ENCODE measurements at regions not wholly inside any gene's neighbourhood (a gene's known extent, or its start where the extent isn't known, plus 50 kb on each side); places are given as distances from the start of the nearest gene placed in this dataset.

DNA sequence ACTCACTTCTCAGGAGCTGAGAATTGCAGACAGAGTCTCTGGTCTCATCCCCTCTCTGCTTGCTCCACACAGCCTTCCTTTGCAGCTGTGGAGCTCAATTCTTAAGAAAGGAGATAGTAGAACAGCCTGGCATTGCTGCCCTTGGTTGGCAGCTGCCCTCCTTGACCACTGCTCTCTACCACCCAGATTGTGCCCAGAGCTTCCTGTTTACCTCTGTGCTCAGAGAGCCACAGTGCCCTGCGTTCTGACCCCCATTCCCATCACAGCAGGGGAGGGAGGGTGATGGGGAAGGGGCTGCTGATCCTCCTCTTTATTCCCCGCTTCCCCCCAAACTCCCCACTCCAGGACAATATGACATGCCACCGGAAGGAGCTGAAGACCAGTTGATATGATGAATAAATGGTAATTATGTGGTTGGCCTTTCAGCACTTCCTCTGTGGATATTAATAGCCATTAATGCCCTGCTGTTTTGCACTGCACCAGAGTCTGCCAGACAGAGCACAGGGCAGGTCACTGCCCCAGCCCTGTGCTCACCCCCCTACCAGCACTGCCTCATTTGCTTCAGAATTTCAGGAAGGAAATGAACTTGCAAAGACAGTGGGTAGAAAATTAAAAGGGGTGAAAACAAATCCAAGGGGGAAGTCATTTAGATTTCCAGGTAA is 426.8 kb upstream of the CADM1 start:
- no peaks in the 10 kb centered on the region for H3K4me1 ChIP-seq (ENCODE audit: control insufficient read depth, insufficient read depth, low read length)

DNA sequence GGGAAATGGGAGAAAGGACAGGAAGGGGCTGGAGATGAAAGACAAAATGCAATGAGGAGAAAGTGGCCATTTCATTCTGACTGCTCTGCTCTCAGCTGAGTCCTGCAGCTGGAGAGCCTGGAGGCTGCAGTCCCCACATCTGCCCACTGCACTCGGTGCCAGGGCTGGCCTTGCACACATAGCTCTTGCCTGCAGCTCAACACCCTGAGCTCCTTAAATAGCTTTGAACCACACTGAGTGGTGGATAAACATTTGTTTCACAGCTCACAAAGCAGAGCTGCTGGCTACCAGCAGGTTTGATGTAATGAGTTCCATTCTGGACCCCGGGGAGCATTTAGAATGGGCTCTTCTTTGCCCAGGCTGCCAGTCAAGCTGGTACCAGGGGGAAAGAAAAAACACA is 426.1 kb upstream of the CADM1 start:
- Histone ChIP-seq H3K36me3 (ENCODE audit: control insufficient read depth, insufficient read depth, low read length) (no peaks in the 10 kb centered on the region), H3K9me3 (ENCODE audit: control insufficient read depth, insufficient read depth, low read length) (no peaks in the 10 kb centered on the region), H3K4me1 (ENCODE audit: control insufficient read depth, insufficient read depth, low read length) (no peaks in the 10 kb centered on the region), H3K27me3 (ENCODE audit: control insufficient read depth, insufficient read depth, low read length) (no peaks in the 10 kb centered on the region), H3K9ac (ENCODE audit: low read depth, low read length) (no peak overlapping the region), H3K4me3 (ENCODE audit: low read depth, low read length) (no peak overlapping the region)

More for the DNA sequence above, 426.8 kb upstream of the CADM1 start:
- no peaks in the 10 kb centered on the region for H3K36me3 ChIP-seq (ENCODE audit: control insufficient read depth, insufficient read depth, low read length)
- H3K4me3 ChIP-seq (ENCODE audit: low read depth, low read length): no peak overlapping the region
- no peaks in the 10 kb centered on the region for H3K9me3 ChIP-seq (ENCODE audit: control insufficient read depth, insufficient read depth, low read length)
- H3K27me3 ChIP-seq (ENCODE audit: control insufficient read depth, insufficient read depth, low read length): no peaks in the 10 kb centered on the region
- no peak overlapping the region for H3K9ac ChIP-seq (ENCODE audit: low read depth, low read length)

DNA sequence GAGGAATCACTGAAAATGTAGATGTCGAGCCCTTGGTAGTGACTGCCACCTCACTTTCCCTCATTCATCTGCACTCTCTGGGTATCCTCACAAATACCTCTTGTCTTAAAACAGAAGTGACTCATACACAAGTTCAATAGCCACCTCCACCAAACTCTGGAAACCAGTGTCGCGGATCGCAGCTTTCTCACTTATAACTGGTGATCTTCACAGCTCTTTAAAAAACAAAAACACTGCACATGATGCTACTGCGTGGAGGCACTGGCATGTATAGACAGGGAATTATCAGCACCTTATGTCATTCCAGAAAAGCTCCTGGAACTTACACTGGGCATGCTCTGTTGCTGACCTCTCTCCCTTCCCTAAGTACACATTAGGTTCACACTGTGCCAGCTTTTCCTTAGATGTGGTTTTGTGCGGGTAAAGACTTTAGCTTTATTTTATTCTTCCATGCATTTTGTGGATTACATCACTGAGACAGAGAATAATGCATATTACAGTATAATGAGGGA is 425.5 kb upstream of the CADM1 start:
- Histone ChIP-seq H3K27me3 (ENCODE audit: control insufficient read depth, insufficient read depth, low read length) (no peaks in the 10 kb centered on the region), H3K4me3 (ENCODE audit: low read depth, low read length) (no peak overlapping the region), H3K36me3 (ENCODE audit: control insufficient read depth, insufficient read depth, low read length) (no peaks in the 10 kb centered on the region), H3K9me3 (ENCODE audit: control insufficient read depth, insufficient read depth, low read length) (no peaks in the 10 kb centered on the region), H3K4me1 (ENCODE audit: control insufficient read depth, insufficient read depth, low read length) (no peaks in the 10 kb centered on the region), H3K9ac (ENCODE audit: low read depth, low read length) (no peak overlapping the region)

DNA sequence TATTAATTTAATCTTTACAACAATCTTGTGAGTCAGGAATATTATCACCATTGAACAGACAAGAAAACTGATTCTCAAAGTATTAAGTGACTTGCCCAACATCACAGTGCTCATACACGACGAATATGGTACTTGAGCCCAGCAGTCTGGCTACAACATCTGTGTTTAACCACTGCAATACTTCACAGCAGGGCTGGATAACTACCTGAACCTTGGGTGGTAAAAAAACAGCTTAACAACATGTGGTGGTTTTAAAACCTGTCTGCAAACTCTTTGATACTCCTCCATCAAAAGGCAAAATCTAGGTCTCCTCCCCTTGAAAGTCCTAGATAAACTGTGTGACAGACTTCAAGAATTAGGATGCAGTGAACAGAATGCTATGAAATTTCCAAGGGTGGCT is 424.6 kb upstream of the CADM1 start:
- no peaks in the 10 kb centered on the region for H3K9me3 ChIP-seq (ENCODE audit: control insufficient read depth, insufficient read depth, low read length)

DNA sequence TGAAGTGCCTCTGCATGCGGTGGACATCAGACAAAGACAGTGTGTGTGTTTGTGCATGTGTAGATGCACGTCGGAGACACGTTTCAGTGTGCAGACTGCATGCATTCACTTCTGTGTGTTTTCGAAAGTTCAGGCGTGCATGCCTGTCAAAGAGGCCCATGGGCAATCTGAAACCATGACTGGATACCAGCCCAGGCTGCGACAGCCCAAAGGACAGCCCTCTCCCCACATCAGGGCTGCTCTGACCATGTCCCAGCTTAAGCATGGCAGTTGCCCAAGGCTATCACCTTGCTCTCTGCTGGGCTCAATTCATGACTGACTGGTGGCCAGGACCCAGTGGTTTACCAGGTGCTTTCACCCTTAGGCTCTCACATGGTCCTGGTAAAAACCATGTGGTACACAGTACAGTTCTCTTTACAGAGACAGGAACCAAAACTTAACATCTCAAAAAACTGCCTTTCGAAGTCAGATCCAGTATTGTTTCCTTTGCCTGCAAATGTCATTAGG is 423.7 kb upstream of the CADM1 start:
- Histone ChIP-seq H3K4me3 (ENCODE audit: low read depth, low read length) (no peak overlapping the region), H3K9ac (ENCODE audit: low read depth, low read length) (no peak overlapping the region), H3K4me1 (ENCODE audit: control insufficient read depth, insufficient read depth, low read length) (no peaks in the 10 kb centered on the region), H3K9me3 (ENCODE audit: control insufficient read depth, insufficient read depth, low read length) (no peaks in the 10 kb centered on the region), H3K36me3 (ENCODE audit: control insufficient read depth, insufficient read depth, low read length) (no peaks in the 10 kb centered on the region), H3K27me3 (ENCODE audit: control insufficient read depth, insufficient read depth, low read length) (no peaks in the 10 kb centered on the region)

More for the DNA sequence above, 424.6 kb upstream of the CADM1 start:
- H3K9ac ChIP-seq (ENCODE audit: low read depth, low read length): no peak overlapping the region
- no peaks in the 10 kb centered on the region for H3K36me3 ChIP-seq (ENCODE audit: control insufficient read depth, insufficient read depth, low read length)
- no peaks in the 10 kb centered on the region for H3K27me3 ChIP-seq (ENCODE audit: control insufficient read depth, insufficient read depth, low read length)
- H3K4me1 ChIP-seq (ENCODE audit: control insufficient read depth, insufficient read depth, low read length): no peaks in the 10 kb centered on the region
- H3K4me3 ChIP-seq (ENCODE audit: low read depth, low read length): no peak overlapping the region

DNA sequence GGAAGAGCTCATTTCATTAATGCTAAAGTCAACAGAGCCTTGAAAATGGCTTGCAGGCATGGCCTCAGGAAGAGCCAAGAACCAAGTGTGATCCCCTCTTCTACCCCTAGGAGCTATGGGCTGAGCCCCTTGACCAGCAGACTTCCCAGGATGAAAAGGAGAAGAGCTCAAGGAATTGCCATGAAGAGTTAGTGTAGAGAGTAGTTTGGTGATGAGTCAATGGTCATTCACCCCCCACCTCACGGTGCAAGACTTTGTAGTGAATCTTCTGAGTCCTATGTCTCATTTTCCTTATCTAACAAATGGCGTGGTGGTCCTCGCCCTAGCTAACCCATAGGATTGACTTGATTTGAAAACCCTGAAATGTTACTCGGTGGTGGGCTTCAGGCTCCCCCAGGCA is 422.4 kb upstream of the CADM1 start:
- no peaks in the 10 kb centered on the region for H3K9me3 ChIP-seq (ENCODE audit: control insufficient read depth, insufficient read depth, low read length)
- no peak overlapping the region for H3K4me3 ChIP-seq (ENCODE audit: low read depth, low read length)
- no peaks in the 10 kb centered on the region for H3K36me3 ChIP-seq (ENCODE audit: control insufficient read depth, insufficient read depth, low read length)
- no peaks in the 10 kb centered on the region for H3K27me3 ChIP-seq (ENCODE audit: control insufficient read depth, insufficient read depth, low read length)
- no peak overlapping the region for H3K9ac ChIP-seq (ENCODE audit: low read depth, low read length)
- no peaks in the 10 kb centered on the region for H3K4me1 ChIP-seq (ENCODE audit: control insufficient read depth, insufficient read depth, low read length)

DNA sequence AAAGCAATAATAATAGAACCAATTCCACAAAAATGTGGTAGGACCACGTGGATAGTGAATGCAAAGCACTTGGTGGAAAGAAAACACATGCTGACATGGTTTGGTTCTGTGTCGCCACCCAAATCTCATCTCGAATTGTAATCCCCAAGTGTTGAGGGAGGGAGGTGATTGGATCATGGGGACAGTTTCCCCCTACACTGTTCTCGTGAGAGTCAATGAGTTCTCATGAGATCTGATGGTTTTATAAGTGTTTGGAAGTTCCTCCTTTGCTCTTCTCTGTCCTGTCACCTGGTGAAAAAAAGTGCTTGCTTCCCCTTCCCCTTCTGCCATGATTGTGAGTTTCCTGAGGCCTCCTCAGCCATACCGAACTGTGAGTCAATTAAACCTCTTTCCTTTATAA is 421.9 kb upstream of the CADM1 start:
- no peaks in the 10 kb centered on the region for H3K4me1 ChIP-seq (ENCODE audit: control insufficient read depth, insufficient read depth, low read length)
- no peaks in the 10 kb centered on the region for H3K36me3 ChIP-seq (ENCODE audit: control insufficient read depth, insufficient read depth, low read length)
- no peaks in the 10 kb centered on the region for H3K27me3 ChIP-seq (ENCODE audit: control insufficient read depth, insufficient read depth, low read length)
- H3K4me3 ChIP-seq (ENCODE audit: low read depth, low read length): no peak overlapping the region
- no peak overlapping the region for H3K9ac ChIP-seq (ENCODE audit: low read depth, low read length)
- no peaks in the 10 kb centered on the region for H3K9me3 ChIP-seq (ENCODE audit: control insufficient read depth, insufficient read depth, low read length)

DNA sequence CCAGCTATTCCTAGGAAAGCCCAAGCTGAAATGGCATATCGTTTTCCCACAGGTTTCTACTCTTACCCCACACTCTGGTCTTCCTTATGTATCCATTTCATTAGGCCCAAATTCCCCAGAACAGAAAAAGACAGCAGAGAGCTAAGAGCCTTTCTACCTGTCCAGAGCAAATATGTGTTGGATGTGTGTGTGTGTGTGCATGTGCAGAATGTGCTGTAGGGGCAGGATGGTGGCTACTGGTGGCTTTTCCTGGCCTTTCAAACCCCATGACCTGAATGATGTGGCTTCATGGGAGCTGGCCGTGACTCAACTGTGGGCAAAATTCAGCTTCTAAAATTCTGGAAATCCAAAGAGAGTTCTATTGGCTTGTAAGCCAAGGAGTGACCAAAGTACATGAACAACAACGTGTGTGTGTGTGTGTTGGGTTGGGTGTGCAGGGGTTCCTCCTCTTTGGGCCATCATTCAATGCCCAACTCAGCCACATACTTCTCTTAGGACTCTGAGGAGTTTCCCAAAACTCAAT is 421.4 kb upstream of the CADM1 start:
- no peak overlapping the region for H3K4me3 ChIP-seq (ENCODE audit: low read depth, low read length)

DNA sequence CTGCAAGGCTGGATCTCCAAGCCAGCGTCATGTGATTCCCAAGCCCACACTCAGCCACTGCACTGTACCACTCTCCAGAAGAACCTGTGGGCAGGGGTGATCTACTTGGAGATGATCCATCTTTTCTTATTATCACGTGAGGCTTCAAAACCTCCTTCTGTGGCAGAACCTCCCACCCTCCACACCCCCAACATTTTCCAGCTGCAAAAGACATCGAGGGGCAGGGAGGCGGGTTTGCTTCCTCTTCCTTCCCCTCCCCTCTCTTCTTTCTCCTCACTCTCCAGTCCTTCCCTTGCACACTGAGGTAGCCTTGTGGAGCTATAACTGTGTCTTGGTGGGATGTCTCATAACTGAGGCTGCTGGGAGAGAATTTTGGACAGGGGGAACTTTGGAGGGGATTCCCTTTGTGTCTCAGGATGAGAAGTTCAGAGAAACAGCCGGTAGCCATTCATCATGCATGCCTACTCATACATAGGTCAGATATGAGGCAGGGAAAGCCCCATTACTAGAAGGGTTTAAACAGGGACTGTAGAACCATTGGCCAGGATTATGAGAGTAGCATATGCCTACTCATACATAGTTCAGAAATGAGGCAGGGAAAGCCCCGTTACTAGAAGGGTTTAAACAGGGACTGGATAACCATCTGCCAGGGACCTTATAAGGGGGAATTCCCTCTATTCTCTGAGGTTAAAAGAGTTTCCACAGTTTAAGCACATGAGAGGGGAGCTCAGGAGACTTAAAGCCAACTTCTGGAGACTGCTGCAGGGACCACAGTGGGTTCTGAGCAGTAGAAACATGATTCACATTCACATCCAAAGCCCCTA is 420.7 kb upstream of the CADM1 start:
- Histone ChIP-seq H3K9me3 (ENCODE audit: control insufficient read depth, insufficient read depth, low read length) (no peaks in the 10 kb centered on the region), H3K9ac (ENCODE audit: low read depth, low read length) (no peak overlapping the region), H3K36me3 (ENCODE audit: control insufficient read depth, insufficient read depth, low read length) (no peaks in the 10 kb centered on the region), H3K27me3 (ENCODE audit: control insufficient read depth, insufficient read depth, low read length) (no peaks in the 10 kb centered on the region), H3K4me1 (ENCODE audit: control insufficient read depth, insufficient read depth, low read length) (no peaks in the 10 kb centered on the region), H3K4me3 (ENCODE audit: low read depth, low read length) (no peak overlapping the region)

More for the DNA sequence above, 421.4 kb upstream of the CADM1 start:
- Histone ChIP-seq H3K9me3 (ENCODE audit: control insufficient read depth, insufficient read depth, low read length) (no peaks in the 10 kb centered on the region), H3K27me3 (ENCODE audit: control insufficient read depth, insufficient read depth, low read length) (no peaks in the 10 kb centered on the region), H3K36me3 (ENCODE audit: control insufficient read depth, insufficient read depth, low read length) (no peaks in the 10 kb centered on the region), H3K4me1 (ENCODE audit: control insufficient read depth, insufficient read depth, low read length) (no peaks in the 10 kb centered on the region), H3K9ac (ENCODE audit: low read depth, low read length) (no peak overlapping the region)

DNA sequence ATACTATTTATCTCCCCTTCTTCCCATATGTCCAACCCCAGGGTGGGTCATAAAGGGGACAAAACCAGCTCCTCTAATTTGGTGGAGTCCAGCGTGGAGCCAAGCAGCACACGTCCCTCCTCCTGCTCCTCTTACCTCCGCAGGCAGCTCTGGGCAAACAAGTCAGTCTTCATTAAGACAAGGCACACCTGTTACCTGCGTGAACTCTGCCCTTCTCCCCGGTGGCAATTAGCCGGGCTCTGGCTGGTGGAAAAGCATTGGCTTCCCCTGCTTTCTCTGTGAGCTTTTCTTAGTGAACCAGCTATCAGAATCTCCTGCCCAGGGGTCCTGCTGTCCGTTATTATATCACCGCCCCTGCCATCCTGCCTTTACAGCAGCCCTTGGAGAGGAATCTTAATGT is 418.7 kb upstream of the CADM1 start:
- Histone ChIP-seq H3K27me3 (ENCODE audit: control insufficient read depth, insufficient read depth, low read length) (no peaks in the 10 kb centered on the region), H3K36me3 (ENCODE audit: control insufficient read depth, insufficient read depth, low read length) (no peaks in the 10 kb centered on the region), H3K9me3 (ENCODE audit: control insufficient read depth, insufficient read depth, low read length) (no peaks in the 10 kb centered on the region), H3K4me1 (ENCODE audit: control insufficient read depth, insufficient read depth, low read length) (peaks cover 4% of the 10 kb centered on the region), H3K4me3 (ENCODE audit: low read depth, low read length) (no peak overlapping the region), H3K9ac (ENCODE audit: low read depth, low read length) (no peak overlapping the region)

DNA sequence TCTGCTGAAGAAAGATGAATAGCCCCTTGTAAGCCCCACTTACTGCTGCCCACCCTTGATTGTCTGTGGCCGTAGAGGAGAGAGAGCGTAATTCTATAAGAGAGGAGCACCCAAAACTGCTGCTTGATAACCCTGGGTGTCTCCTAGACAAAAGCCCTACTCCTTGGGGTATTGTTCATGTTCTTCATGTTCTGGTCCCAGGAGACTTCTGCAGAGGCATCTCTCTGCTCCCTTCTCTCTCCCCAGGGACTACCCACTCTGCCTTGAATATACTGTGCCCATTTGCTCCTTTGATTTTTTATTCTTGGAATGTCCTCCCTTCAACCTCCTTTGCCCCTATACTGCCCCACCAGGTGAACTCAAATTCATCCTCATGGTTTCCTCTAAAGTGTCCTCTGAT is 417.8 kb upstream of the CADM1 start:
- Histone ChIP-seq H3K27me3 (ENCODE audit: control insufficient read depth, insufficient read depth, low read length) (no peaks in the 10 kb centered on the region), H3K9ac (ENCODE audit: low read depth, low read length) (no peak overlapping the region), H3K4me3 (ENCODE audit: low read depth, low read length) (no peak overlapping the region), H3K36me3 (ENCODE audit: control insufficient read depth, insufficient read depth, low read length) (no peaks in the 10 kb centered on the region), H3K9me3 (ENCODE audit: control insufficient read depth, insufficient read depth, low read length) (no peaks in the 10 kb centered on the region), H3K4me1 (ENCODE audit: control insufficient read depth, insufficient read depth, low read length) (peaks cover 4% of the 10 kb centered on the region)
